Astrocyte of the spinal cord (primary cell): ENCODE measurements at regions not wholly inside any gene's neighbourhood (a gene's known extent, or its start where the extent isn't known, plus 50 kb on each side); places are given as distances from the start of the nearest gene placed in this dataset.
A peak's percentile ranks its signal among the peaks of the same experiment; 100 is the strongest.

Source experiments
- DNase-seq: peaks from one replicate; pipeline ENCODE4 v3.0.0; 2011; ENCODE audit warnings: low read depth, low spot score
- H3K4me3 ChIP-seq: 2 replicates; pipeline ENCODE4 v1.5.1; 2011; ENCODE audit warnings: low read depth, mild to moderate bottlenecking, low read length, moderate library complexity
- in situ Hi-C: cut with HindIII; loops from 2 replicates; pipeline ENCODE4 v1.10.0; 2017; ENCODE audit warnings: low sequenced_read_pairs
- TF ChIP-seq, protein P1 (sequence below): IDR thresholded peaks from 2 replicates; pipeline ENCODE4 v1.5.1; 2012; ENCODE audit warnings: low read depth, mild to moderate bottlenecking, low read length, inconsistent platforms

GRCh38 chr2:67802291-67802690, 260.5 kb downstream of the C1D start:
- TF ChIP-seq, protein P1, sequence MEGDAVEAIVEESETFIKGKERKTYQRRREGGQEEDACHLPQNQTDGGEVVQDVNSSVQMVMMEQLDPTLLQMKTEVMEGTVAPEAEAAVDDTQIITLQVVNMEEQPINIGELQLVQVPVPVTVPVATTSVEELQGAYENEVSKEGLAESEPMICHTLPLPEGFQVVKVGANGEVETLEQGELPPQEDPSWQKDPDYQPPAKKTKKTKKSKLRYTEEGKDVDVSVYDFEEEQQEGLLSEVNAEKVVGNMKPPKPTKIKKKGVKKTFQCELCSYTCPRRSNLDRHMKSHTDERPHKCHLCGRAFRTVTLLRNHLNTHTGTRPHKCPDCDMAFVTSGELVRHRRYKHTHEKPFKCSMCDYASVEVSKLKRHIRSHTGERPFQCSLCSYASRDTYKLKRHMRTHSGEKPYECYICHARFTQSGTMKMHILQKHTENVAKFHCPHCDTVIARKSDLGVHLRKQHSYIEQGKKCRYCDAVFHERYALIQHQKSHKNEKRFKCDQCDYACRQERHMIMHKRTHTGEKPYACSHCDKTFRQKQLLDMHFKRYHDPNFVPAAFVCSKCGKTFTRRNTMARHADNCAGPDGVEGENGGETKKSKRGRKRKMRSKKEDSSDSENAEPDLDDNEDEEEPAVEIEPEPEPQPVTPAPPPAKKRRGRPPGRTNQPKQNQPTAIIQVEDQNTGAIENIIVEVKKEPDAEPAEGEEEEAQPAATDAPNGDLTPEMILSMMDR: no peak
- no peak overlapping the region for H3K4me3 ChIP-seq
- no peak for DNase-seq
- in situ Hi-C loops: no loop called here

DNA sequence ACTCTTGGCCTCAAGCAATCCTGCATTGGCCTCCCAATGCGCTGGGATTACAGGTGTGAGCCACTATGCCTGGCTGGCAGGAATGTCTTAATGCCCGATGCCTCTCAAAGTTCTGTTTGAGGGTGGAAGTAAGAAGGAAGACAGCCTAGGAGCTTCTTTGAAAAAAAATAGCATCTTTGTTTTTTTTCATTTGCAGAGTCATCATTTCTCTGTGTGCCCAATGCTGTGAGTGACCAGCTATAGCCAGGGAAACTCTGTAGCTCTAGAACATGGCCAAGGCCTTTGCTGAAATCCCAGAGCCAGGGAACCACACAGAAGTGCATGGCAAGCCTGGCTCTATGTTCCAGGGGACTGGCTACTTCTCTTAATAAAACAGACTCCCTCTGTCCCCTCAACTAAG, 260.0 kb downstream of the C1D start:
- no peak for DNase-seq
- in situ Hi-C loops: no loop called here
- H3K4me3 ChIP-seq: no peak overlapping the region
- TF ChIP-seq, protein P1: no peak

DNA sequence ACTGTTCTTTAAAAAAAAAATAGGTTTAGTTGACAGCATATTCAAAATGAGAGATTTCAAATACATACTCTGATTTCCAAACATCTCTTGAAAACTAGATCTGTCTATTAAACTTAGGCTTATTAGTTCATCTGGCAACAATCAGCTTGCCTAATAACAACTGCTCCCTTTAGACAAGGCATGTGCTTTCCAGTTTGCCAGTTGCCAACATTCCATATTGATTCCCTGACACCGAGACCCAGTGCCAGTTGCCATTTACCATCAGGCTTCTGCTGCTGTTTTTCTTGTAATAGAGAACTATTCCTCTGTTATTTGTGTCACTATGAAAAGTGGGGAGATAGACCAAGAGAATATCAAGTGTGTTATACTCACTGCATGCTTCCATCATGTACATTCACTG, 256.0 kb downstream of the C1D start:
- no peak for DNase-seq
- TF ChIP-seq, protein P1: no peak
- H3K4me3 ChIP-seq: no peak overlapping the region
- in situ Hi-C loops: no loop called here

- DNase-seq: no peak
- TF ChIP-seq, protein P1: no peak
- in situ Hi-C loops: no loop called here
Observed at GRCh38 chr2:67808112-67808511, 254.7 kb downstream of the C1D start.

DNA sequence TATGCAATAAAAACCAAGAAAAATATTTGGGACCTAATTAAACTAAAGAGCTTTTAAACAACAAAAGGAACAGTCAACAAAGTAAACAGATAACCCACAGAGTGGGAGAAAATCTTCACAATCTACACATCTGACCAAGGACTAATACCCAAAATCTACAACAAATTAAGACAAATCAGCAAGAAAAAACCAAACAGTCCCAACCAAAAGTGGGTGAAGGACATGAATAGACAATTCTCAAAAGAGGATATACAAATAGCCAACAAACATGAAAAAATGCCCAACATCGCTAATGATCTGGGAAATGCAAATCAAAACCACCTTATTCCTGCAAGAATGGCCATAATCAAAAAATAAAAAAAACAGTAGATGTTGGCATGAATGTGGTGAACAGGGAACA, 250.1 kb downstream of the C1D start:
- in situ Hi-C loops: no loop called here
- TF ChIP-seq, protein P1: no peak
- H3K4me3 ChIP-seq: no peak overlapping the region
- DNase-seq: no peak

More at GRCh38 chr2:67808112-67808511, 254.7 kb downstream of the C1D start:
- H3K4me3 ChIP-seq: no peak overlapping the region

DNA sequence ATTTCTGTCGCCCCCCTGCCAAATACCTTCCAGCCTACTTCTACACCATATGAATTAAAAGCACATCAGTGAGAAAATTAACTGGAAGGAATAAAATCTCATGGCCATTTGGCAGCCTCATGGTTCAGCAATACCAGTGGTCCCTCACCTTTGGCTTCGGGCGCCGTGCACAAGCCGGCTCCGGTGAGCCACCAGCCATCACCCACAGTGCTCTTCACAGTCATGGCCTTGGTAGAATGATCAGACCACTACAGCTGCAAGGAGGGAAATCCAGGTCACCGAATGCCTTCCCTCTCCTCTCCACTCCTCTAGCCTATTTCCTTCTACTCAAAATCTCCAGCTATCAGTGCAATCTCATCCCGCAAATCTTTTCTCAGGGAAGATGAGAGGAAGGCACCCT, 239.1 kb downstream of the C1D start:
- no peak overlapping the region for H3K4me3 ChIP-seq
- no peak for DNase-seq
- TF ChIP-seq, protein P1: no peak
- in situ Hi-C loops: no loop called here

- no peak overlapping the region for H3K4me3 ChIP-seq
- in situ Hi-C loops: no loop called here
- TF ChIP-seq, protein P1: peak; percentile 8
- DNase-seq: peak; percentile 71
Observed at GRCh38 chr2:67824186-67824585, 238.6 kb downstream of the C1D start.
